Erythroblast (primary cell): ENCODE measurements at regions not wholly inside any gene's neighbourhood (a gene's known extent, or its start where the extent isn't known, plus 50 kb on each side); places are given as distances from the start of the nearest gene placed in this dataset.

Source experiments
- GATA1 ChIP-seq: IDR thresholded peaks from 2 replicates; pipeline ENCODE4 v1.6.1; 2011; ENCODE audit warnings: low read depth, mild to moderate bottlenecking, control low read depth, low read length, moderate library complexity
- POLR2A ChIP-seq: IDR thresholded peaks from 2 replicates; pipeline ENCODE4 v1.6.1; 2011; ENCODE audit warnings: mild to moderate bottlenecking, low read length

- TF ChIP-seq POLR2A (no peak), GATA1 (no peak)
Measured at GRCh38 chr20:40786336-40786735, 97.3 kb upstream of the MAFB start.
